Testis (tissue), 2 donors: ENCODE measurements at regions not wholly inside any gene's neighbourhood (a gene's known extent, or its start where the extent isn't known, plus 50 kb on each side); places are given as distances from the start of the nearest gene placed in this dataset.

Source experiments
- CTCF ChIP-seq, 3 experiments: fragments of 450-650 bp in 2 of 3; fragments of 200-600 bp in 1 of 3; sonication (generic) in 1 of 3; IDR thresholded peaks; one replicate each; pipeline ENCODE4 v1.5.1; 2016 to 2019; ENCODE audit warnings: antibody characterized with exemption in 3 of 3, mild to moderate bottlenecking in 2 of 3, moderate library complexity in 1 of 3
- POLR2A ChIP-seq: fragments of 450-650 bp; IDR thresholded peaks from one replicate; pipeline ENCODE4 v1.6.1; 2017; ENCODE audit warnings: antibody characterized with exemption, mild to moderate bottlenecking, moderate library complexity

- TF ChIP-seq CTCF (IDR thresholded peaks at IDR 0.05): no peak
- no peak for TF ChIP-seq POLR2A
Observed at GRCh38 chr6:138690975-138691594, 82.5 kb upstream of the CCDC28A start.
